Non-pigmented ciliary epithelial cell (primary cell): ENCODE measurements at regions not wholly inside any gene's neighbourhood (a gene's known extent, or its start where the extent isn't known, plus 50 kb on each side); places are given as distances from the start of the nearest gene placed in this dataset.
"Not testable (repeated sequence)": the region's sequence is repeated elsewhere in the genome, so short reads cannot be mapped to it uniquely, and the experiment has no call there.

Source experiments
- DNase-seq: peaks from one replicate; pipeline ENCODE4 v3.0.0-alpha.2; 2010; ENCODE audit warnings: low read depth

- no peak for DNase-seq
Measured at GRCh38 chr7:36038063-36038721, 114.9 kb upstream of the EEPD1 start.

DNA sequence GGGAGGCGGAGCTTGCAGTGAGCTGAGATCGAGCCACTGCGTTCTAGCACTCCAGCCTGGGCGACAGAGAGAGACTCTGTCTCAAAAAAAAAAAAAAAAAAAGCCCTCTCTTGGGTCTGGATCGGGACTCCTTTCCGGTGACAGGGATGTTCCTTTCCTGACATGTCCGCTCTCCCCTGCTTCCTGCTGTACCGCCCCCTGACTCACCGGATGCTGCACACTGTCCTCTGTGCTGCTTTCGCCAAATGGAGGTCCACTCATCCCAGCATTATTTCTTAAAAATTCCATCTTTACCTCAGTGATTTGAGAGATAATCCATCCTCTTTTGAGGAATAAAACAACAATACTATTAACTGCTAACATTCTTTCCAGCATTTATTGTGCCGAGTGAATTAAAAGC is 113.8 kb upstream of the EEPD1 start:
- DNase-seq: no peak

GRCh38 chr7:36039671-36040070 is 113.4 kb upstream of the EEPD1 start:
- DNase-seq: no peak

DNA sequence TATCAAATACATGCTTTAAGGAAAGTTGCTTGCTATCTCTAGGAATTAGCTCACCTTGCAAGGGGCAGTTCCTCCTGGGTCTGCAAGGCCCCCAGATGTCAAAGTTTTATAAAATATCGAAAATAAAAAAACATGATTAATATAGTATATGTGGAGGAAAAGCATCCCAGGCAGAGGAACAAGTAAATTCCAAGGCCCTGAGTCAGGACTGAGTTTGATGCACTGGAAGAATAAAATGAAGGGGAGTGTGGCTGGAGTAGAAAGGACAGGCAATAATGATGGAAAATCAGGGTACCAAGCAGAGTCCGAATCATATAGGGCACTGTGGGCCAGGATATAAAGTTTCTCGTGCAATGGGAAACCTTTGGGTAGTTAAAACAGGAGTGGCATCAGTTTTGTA is 112.4 kb upstream of the EEPD1 start:
- DNase-seq: no peak

DNA sequence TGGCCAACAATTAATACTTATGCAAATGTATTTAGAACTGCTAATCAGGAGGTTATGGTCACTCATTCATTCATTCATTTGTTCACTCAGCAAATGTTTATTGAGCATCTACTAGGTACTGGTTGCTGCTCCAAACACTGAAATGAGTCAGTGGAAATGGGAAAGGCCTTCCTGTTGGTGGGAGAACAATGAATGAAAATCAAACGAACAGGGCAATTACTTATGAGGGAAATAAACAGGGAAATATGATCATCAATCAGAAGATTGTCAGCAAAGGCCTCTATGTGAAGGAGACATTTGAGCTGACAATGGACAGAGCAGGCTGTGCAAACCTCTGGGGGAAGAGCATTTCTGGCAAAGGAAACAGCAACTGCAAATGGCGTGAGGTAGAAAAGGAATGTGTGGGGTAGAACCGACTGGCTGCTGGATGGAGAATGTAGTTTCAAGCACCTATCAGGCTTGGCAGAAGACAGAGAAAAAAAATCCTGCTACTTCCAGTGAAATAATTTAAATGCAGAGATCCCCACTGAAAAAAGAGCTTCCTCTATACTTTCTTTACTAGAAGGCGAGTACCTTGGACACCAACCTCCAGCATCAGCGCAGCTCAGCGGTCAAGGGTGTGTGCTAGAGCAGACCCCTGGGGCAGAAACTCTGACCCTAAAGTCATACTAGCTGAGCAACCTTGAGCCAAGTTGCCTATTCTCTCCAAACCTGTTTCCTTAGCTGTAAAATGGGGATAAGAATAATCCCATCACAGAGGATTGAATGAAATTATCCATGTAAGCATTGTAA is 108.8 kb upstream of the EEPD1 start:
- DNase-seq: no peak

GRCh38 chr7:36045326-36045725 is 107.7 kb upstream of the EEPD1 start:
- no peak for DNase-seq

DNA sequence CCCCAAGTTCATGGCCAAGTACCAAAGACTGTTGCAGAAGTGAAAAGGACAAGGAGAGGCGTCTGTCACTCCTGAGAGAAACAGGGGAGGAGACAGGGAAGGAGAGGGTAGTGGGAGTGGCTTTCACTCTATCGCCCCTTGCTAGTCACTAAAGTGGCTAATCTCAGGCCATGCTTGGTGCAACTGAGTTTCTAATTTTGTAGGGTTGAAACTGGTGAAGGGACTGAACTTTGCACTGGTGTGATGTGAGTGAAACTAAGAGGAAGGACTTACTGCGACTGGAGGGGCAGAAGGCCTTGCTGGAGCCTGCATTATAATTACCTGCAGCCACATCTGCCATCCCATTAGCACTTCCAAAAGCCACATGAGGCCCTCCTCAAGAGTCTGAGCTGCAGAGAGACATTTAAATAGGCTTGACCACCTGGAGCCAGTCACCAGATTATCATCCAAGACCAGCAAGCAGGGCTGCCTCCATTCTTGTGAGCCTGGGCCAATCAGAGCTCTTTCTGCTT is 107.2 kb upstream of the EEPD1 start:
- DNase-seq: no peak

- DNase-seq: no peak
Measured at GRCh38 chr7:36047091-36047658, 105.9 kb upstream of the EEPD1 start.

GRCh38 chr7:36048141-36048901 is 104.7 kb upstream of the EEPD1 start:
- DNase-seq: peak; percentile 58

DNA sequence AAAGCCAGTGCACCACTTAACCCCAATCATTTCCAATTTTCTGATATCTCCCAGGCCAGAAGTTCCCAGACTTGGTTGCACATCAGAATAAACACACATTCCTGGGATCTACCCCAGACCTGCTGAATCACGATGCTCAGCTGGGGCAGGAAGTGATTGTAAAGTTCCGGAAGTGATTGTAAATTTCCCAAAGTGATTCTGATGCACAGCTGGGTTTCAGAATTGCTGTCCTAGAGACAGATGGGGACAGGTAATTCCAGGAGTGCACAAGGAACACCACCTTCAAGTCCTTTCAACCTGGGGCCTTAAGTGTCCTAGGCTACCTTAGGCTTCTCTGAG is 104.2 kb upstream of the EEPD1 start:
- DNase-seq: no peak

- no peak for DNase-seq
Measured at GRCh38 chr7:36051501-36051900, 101.6 kb upstream of the EEPD1 start.

GRCh38 chr7:36053589-36053988 is 99.5 kb upstream of the EEPD1 start:
- no peak for DNase-seq

- DNase-seq: no peak
Measured at GRCh38 chr7:36054637-36055036, 98.4 kb upstream of the EEPD1 start.

DNA sequence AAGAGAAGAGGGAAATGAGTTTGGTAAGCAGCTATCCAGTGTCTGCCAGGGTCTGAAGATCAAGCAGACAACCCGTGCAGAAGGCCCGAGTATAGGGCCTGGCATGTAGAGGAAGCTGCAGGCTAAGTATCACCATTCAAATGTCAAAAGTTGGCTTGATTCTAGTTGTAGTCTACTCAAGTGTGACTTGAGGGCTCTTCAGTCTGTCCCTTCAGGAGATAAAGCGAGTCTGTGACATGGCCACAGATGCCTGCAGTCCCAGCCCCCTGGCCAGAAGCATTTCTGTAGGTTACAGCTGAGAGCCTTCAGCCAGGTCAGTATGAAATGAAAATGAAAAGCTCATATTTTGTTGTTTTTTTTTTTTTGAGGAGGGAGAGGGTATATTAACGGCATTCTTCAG is 97.8 kb upstream of the EEPD1 start:
- no peak for DNase-seq

GRCh38 chr7:36057323-36057722 is 95.7 kb upstream of the EEPD1 start:
- no peak for DNase-seq

GRCh38 chr7:36058020-36058592 is 94.9 kb upstream of the EEPD1 start:
- no peak for DNase-seq

DNA sequence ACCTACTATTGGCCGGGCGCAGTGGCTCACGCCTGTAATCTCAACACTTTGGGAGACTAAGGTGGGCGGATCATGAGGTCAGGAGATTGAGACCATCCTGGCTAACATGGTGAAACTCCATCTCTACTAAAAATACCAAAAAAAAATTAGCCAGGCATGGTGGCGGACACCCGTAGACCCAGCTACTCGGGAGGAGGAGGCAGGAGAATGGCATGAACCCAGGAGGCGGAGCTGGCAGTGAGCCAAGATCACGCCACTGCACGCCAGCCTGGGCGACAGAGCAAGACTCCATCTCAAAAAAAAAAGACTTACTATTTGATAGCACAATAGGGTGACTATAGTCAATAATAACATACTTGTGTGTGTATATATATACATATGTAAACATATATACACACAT is 92.7 kb upstream of the EEPD1 start:
- not testable (repeated sequence) for DNase-seq

- DNase-seq: no peak
Measured at GRCh38 chr7:36062154-36062815, 90.8 kb upstream of the EEPD1 start.

DNA sequence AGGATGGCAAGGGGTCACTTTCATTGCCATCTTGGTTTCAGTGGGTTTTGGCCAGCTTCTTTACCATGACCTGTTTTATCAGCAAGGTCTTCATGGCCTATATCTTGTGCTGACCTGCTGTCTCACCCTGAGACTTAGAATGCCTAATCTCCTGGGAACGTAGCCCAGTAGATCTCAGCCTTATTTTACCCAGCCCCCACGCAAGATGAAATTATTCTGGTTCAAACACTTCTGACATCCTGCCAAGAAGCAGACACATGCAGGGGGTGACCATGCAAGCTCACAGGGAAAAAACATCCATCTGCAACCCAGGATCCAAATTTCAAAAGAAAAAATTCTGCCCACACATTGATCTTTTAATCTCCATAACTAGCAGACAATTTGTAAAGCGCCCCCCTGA is 88.4 kb upstream of the EEPD1 start:
- no peak for DNase-seq

- DNase-seq: not testable (repeated sequence)
Measured at GRCh38 chr7:36065563-36066342, 87.3 kb upstream of the EEPD1 start.

- DNase-seq: no peak
Measured at GRCh38 chr7:36066343-36066664, 86.8 kb upstream of the EEPD1 start.
